A549 (cell line): ENCODE measurements at regions not wholly inside any gene's neighbourhood (a gene's known extent, or its start where the extent isn't known, plus 50 kb on each side); places are given as distances from the start of the nearest gene placed in this dataset.

ENCODE experiments used
- ATAC-seq, 2 experiments: fragments of 200-7000 bp in 1 of 2; fragments of >200 bp in 1 of 2; cut with Nextera tagmentation in 1 of 2; cut with Tn5 transposase in 1 of 2; 3 replicates each; pipeline versions ENCODE4 v1.8.0 to v1.9.1; 2018 to 2020; ENCODE audit warnings: mild to moderate bottlenecking in 1 of 2, moderate library complexity in 1 of 2
- CTCF ChIA-PET: fragments of 300-600 bp; sonication (Branson Sonifier 250); formaldehyde crosslinking; extraction: SDS; loops from one replicate; lab custom pipeline; 2021; ENCODE audit warnings: antibody characterized with exemption, inconsistent platforms; lab: Yijun Ruan, JAX
- POLR2A ChIA-PET: fragments of 350-600 bp; formaldehyde crosslinking; extraction: SDS; loops from one replicate; lab custom pipeline; 2021; ENCODE audit warnings: antibody characterized with exemption, inconsistent platforms; lab: Yijun Ruan, JAX
- DNase-seq, 2 experiments: peaks; one replicate each; pipeline versions ENCODE4 v3.0.0 to v3.0.0-alpha.2; 2011 to 2016; ENCODE audit warnings: low read depth in 1 of 2, low spot score in 1 of 2
- FAIRE-seq: peaks from 2 replicates; lab custom pipeline; 2011; peaks lifted over from hg19 to GRCh38; lab: Jason Lieb, UNC
- H3K27ac ChIP-seq, 2 experiments: fragments of >200 bp; sonication (Bioruptor Twin); formaldehyde crosslinking; 3 replicates each; pipeline ENCODE4 v1.5.1; 2016 to 2017
- H3K4me1 ChIP-seq: fragments of >200 bp; sonication (Bioruptor Twin); formaldehyde crosslinking; 3 replicates; pipeline ENCODE4 v1.6.1; 2016
- H3K4me2 ChIP-seq: fragments of >200 bp; sonication (Bioruptor Twin); formaldehyde crosslinking; 3 replicates; pipeline ENCODE4 v1.6.1; 2016
- H3K4me3 ChIP-seq: fragments of >200 bp; sonication (Bioruptor Twin); formaldehyde crosslinking; 3 replicates; pipeline ENCODE4 v1.5.1; 2016
- H3K9me3 ChIP-seq: fragments of >200 bp; sonication (Bioruptor Twin); formaldehyde crosslinking; 3 replicates; pipeline ENCODE4 v1.6.1; 2016
- ESRRA ChIP-seq: fragments of 150-350 bp; IDR thresholded peaks from 2 replicates; pipeline ENCODE4 v1.6.1; 2014; ENCODE audit warnings: mild to moderate bottlenecking, low read length, borderline replicate concordance
- FOSB ChIP-seq: fragments of 250-450 bp; sonication (Bioruptor Pico); IDR thresholded peaks from 2 replicates; pipeline ENCODE4 v1.5.0; 2020; ENCODE audit warnings: mild to moderate bottlenecking, moderate library complexity
- FOXS1 ChIP-seq: fragments of 250-450 bp; sonication (Bioruptor Pico); IDR thresholded peaks from 2 replicates; pipeline ENCODE4 v1.5.0; 2020; ENCODE audit warnings: mild to moderate bottlenecking, moderate library complexity
- GATA3 ChIP-seq: IDR thresholded peaks from 2 replicates; pipeline ENCODE4 v1.6.1; 2012; ENCODE audit warnings: borderline replicate concordance
- HEYL ChIP-seq: fragments of 250-450 bp; sonication (Bioruptor Pico); IDR thresholded peaks from 2 replicates; pipeline ENCODE4 v1.8.0; 2021; ENCODE audit warnings: mild to moderate bottlenecking, moderate library complexity
- HOXB5 ChIP-seq: fragments of 250-450 bp; sonication (Bioruptor Pico); IDR thresholded peaks from 2 replicates; pipeline ENCODE4 v1.5.0; 2020; ENCODE audit warnings: mild to moderate bottlenecking, moderate library complexity
- JUN ChIP-seq, 2 experiments: fragments of >200 bp; sonication (Bioruptor Twin); formaldehyde crosslinking; IDR thresholded peaks; 2 replicates in 1 of 2; 3 replicates in 1 of 2; pipeline ENCODE4 v1.6.1; 2016 to 2017
- MAZ ChIP-seq: fragments of 150-350 bp; IDR thresholded peaks from 2 replicates; pipeline ENCODE4 v1.6.1; 2014; ENCODE audit warnings: antibody characterized with exemption, low read depth, low read length, borderline replicate concordance
- NPAS2 ChIP-seq: fragments of 250-450 bp; sonication (Bioruptor Pico); IDR thresholded peaks from 2 replicates; pipeline ENCODE4 v1.8.0; 2022; ENCODE audit warnings: mild to moderate bottlenecking, moderate library complexity, borderline replicate concordance
- NR3C1 ChIP-seq: fragments of >200 bp; sonication (Bioruptor Twin); formaldehyde crosslinking; IDR thresholded peaks from 3 replicates; pipeline ENCODE4 v1.6.1; 2017
- POLR2AphosphoS2 ChIP-seq: conservative IDR thresholded peaks from 2 replicates; pipeline ENCODE4 v1.6.1; 2012; ENCODE audit warnings: low read length, improper control_type of control experiment, inconsistent platforms
- RAD21 ChIP-seq, 2 experiments: fragments of >200 bp in 1 of 2; sonication (Bioruptor Twin) in 1 of 2; formaldehyde crosslinking in 1 of 2; IDR thresholded peaks in 1 of 2; conservative IDR thresholded peaks in 1 of 2; 2 replicates in 1 of 2; 3 replicates in 1 of 2; pipeline ENCODE4 v1.6.1; 2012 to 2018; ENCODE audit warnings: inconsistent platforms in 1 of 2
- RARB ChIP-seq: fragments of 250-450 bp; sonication (Bioruptor Pico); IDR thresholded peaks from 2 replicates; pipeline ENCODE4 v1.8.0; 2021; ENCODE audit warnings: mild to moderate bottlenecking, moderate library complexity
- RFX5 ChIP-seq: fragments of 450-650 bp; IDR thresholded peaks from 2 replicates; pipeline ENCODE4 v1.7.1; 2014; ENCODE audit warnings: antibody characterized with exemption, mild to moderate bottlenecking, moderate library complexity
- SMC3 ChIP-seq: fragments of >200 bp; sonication (Bioruptor Twin); formaldehyde crosslinking; IDR thresholded peaks from 3 replicates; pipeline ENCODE4 v1.6.1; 2018; ENCODE audit warnings: inconsistent platforms
- ZC3H11A ChIP-seq: fragments of 450-650 bp; IDR thresholded peaks from 2 replicates; pipeline ENCODE4 v1.6.1; 2014; ENCODE audit warnings: antibody characterized with exemption, mild to moderate bottlenecking
- ZFP36 ChIP-seq: fragments of 450-650 bp; IDR thresholded peaks from 2 replicates; pipeline ENCODE4 v1.6.1; 2014; ENCODE audit warnings: borderline replicate concordance; ENCODE audit not compliant: partially characterized antibody
- WGBS: methylation state at CpG from one replicate; pipeline ENCODE4 v1.1.6; 2017; ENCODE audit errors: missing lambda C conversion rate; 5-methylcytosine and 5-hydroxymethylcytosine counted together
- TF ChIP-seq, protein P1 (sequence below): fragments of >200 bp; sonication (Bioruptor Twin); formaldehyde crosslinking; IDR thresholded peaks from 2 replicates; pipeline ENCODE4 v1.6.1; 2016
- TF ChIP-seq, protein P2 (sequence below): fragments of 450-650 bp; IDR thresholded peaks from 2 replicates; pipeline ENCODE4 v1.6.1; 2014; ENCODE audit warnings: antibody characterized with exemption
- TF ChIP-seq, protein P3 (sequence below): fragments of 150-350 bp; IDR thresholded peaks from 2 replicates; pipeline ENCODE4 v1.6.1; 2014; ENCODE audit warnings: low read depth, mild to moderate bottlenecking, low read length
- TF ChIP-seq, protein P4 (sequence below): IDR thresholded peaks from 2 replicates; pipeline ENCODE4 v1.6.1; 2012; ENCODE audit warnings: low read depth, borderline replicate concordance
- TF ChIP-seq, protein P5 (sequence below): fragments of 250-450 bp; sonication (Bioruptor Pico); IDR thresholded peaks from 2 replicates; pipeline ENCODE4 v1.5.0; 2021; ENCODE audit warnings: mild to moderate bottlenecking, moderate library complexity, borderline replicate concordance
- TF ChIP-seq, protein P6 (sequence below): fragments of >200 bp; sonication (Bioruptor Twin); formaldehyde crosslinking; IDR thresholded peaks from 3 replicates; pipeline ENCODE4 v1.6.1; 2016
- TF ChIP-seq, protein P7 (sequence below): fragments of >200 bp; sonication (Bioruptor Twin); formaldehyde crosslinking; IDR thresholded peaks from 3 replicates; pipeline ENCODE4 v1.5.1; 2016
- TF ChIP-seq, protein P8 (sequence below): IDR thresholded peaks from 2 replicates; pipeline ENCODE4 v1.6.1; 2012

DNA sequence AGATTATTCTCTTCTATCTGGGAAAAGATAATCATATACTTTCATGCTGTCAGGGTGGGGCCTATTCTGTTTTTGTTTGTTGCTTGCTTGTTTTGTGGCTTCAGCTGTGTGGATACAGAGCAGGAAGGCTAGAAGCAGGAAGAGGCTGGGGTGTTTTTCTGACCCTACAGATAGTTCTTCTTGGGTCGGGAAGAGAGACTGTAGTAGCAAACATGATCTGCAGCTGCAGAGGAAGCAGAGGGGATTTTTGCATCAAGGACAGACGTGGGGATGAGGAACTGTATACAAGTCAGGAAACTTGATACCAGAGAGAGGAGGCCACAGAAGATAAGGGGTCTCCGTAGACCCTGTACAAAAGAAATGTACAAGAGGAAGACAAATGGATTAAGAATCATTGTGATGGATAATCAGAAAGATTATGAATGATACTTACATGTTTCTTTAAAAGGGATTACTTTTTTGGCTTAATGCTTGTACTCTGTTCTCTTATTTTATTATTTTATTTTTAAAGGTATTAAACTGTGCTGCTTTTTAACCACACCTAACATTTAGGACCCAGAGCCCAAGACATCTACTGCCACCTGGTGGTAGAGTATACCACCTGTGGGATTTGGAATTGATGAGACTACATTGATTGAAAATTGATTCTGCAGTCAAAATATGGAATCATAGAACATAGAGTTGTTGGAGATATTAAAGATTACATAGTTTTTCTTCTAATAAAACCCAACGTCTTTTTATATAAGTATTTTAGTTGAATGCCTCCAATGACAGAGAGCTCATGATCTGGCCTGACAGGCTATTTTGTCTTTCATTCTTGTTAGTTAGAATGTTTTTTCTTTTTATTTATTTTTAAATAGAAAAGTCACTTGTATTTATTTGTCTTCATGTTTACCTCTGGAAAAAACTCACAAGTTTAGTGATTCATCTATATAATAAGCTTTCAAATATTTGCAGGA lies 87.3 kb upstream of the ROPN1 start:
- H3K9me3 ChIP-seq: no peaks in the 10 kb centered on the region
- H3K4me2 ChIP-seq: no peak overlapping the region
- FAIRE-seq: peak; percentile 56
- ATAC-seq: peak in 1 of 2 experiments; percentile 66; a peak in 3 of 6 replicates
- H3K4me3 ChIP-seq: no peak overlapping the region
- TF ChIP-seq, protein P1, sequence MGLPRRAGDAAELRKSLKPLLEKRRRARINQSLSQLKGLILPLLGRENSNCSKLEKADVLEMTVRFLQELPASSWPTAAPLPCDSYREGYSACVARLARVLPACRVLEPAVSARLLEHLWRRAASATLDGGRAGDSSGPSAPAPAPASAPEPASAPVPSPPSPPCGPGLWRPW: no peak
- TF ChIP-seq, protein P2, sequence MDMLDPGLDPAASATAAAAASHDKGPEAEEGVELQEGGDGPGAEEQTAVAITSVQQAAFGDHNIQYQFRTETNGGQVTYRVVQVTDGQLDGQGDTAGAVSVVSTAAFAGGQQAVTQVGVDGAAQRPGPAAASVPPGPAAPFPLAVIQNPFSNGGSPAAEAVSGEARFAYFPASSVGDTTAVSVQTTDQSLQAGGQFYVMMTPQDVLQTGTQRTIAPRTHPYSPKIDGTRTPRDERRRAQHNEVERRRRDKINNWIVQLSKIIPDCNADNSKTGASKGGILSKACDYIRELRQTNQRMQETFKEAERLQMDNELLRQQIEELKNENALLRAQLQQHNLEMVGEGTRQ: no peak
- TF ChIP-seq, protein P3, sequence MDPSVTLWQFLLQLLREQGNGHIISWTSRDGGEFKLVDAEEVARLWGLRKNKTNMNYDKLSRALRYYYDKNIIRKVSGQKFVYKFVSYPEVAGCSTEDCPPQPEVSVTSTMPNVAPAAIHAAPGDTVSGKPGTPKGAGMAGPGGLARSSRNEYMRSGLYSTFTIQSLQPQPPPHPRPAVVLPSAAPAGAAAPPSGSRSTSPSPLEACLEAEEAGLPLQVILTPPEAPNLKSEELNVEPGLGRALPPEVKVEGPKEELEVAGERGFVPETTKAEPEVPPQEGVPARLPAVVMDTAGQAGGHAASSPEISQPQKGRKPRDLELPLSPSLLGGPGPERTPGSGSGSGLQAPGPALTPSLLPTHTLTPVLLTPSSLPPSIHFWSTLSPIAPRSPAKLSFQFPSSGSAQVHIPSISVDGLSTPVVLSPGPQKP: no peak
- TF ChIP-seq NR3C1 (no peak), FOXS1 (CRISPR knock-in tag) (no peak), POLR2AphosphoS2 (no peak), GATA3 (no peak), ZFP36 (no peak), HEYL (no peak), RARB (CRISPR knock-in tag) (no peak), ZC3H11A (no peak), NPAS2 (CRISPR knock-in tag) (no peak), FOSB (CRISPR knock-in tag) (no peak), RFX5 (no peak), HOXB5 (CRISPR knock-in tag) (no peak), RAD21 (conservative IDR thresholded peaks at IDR 0.05 in 1 of 2, IDR thresholded peaks at IDR 0.05 in 1 of 2) (peak; percentile 78 to 80), JUN (IDR thresholded peaks at IDR 0.05) (no peak), SMC3 (peak; percentile 82), ESRRA (no peak), MAZ (no peak)
- TF ChIP-seq, protein P4, sequence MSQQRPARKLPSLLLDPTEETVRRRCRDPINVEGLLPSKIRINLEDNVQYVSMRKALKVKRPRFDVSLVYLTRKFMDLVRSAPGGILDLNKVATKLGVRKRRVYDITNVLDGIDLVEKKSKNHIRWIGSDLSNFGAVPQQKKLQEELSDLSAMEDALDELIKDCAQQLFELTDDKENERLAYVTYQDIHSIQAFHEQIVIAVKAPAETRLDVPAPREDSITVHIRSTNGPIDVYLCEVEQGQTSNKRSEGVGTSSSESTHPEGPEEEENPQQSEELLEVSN: no peak
- TF ChIP-seq, protein P5, sequence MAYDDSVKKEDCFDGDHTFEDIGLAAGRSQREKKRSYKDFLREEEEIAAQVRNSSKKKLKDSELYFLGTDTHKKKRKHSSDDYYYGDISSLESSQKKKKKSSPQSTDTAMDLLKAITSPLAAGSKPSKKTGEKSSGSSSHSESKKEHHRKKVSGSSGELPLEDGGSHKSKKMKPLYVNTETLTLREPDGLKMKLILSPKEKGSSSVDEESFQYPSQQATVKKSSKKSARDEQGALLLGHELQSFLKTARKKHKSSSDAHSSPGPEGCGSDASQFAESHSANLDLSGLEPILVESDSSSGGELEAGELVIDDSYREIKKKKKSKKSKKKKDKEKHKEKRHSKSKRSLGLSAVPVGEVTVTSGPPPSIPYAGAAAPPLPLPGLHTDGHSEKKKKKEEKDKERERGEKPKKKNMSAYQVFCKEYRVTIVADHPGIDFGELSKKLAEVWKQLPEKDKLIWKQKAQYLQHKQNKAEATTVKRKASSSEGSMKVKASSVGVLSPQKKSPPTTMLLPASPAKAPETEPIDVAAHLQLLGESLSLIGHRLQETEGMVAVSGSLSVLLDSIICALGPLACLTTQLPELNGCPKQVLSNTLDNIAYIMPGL: no peak
- TF ChIP-seq, protein P6, sequence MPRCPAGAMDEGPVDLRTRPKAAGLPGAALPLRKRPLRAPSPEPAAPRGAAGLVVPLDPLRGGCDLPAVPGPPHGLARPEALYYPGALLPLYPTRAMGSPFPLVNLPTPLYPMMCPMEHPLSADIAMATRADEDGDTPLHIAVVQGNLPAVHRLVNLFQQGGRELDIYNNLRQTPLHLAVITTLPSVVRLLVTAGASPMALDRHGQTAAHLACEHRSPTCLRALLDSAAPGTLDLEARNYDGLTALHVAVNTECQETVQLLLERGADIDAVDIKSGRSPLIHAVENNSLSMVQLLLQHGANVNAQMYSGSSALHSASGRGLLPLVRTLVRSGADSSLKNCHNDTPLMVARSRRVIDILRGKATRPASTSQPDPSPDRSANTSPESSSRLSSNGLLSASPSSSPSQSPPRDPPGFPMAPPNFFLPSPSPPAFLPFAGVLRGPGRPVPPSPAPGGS: no peak
- TF ChIP-seq, protein P7, sequence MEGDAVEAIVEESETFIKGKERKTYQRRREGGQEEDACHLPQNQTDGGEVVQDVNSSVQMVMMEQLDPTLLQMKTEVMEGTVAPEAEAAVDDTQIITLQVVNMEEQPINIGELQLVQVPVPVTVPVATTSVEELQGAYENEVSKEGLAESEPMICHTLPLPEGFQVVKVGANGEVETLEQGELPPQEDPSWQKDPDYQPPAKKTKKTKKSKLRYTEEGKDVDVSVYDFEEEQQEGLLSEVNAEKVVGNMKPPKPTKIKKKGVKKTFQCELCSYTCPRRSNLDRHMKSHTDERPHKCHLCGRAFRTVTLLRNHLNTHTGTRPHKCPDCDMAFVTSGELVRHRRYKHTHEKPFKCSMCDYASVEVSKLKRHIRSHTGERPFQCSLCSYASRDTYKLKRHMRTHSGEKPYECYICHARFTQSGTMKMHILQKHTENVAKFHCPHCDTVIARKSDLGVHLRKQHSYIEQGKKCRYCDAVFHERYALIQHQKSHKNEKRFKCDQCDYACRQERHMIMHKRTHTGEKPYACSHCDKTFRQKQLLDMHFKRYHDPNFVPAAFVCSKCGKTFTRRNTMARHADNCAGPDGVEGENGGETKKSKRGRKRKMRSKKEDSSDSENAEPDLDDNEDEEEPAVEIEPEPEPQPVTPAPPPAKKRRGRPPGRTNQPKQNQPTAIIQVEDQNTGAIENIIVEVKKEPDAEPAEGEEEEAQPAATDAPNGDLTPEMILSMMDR: peak; percentile 90
- TF ChIP-seq, protein P8, sequence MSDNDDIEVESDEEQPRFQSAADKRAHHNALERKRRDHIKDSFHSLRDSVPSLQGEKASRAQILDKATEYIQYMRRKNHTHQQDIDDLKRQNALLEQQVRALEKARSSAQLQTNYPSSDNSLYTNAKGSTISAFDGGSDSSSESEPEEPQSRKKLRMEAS: no peak
- ChIA-PET POLR2A (no interaction called here), CTCF (interaction anchor here (0.7 to 3.3 kb wide), 27 partner anchors 9 to 471 kb away, joined by 3 to 23 read pairs (median 4); partner anchors contain the start of gene KALRN)
- H3K4me1 ChIP-seq: no peaks in the 10 kb centered on the region
- no peak overlapping the region for H3K27ac ChIP-seq
- DNase-seq: peak; percentile 19 to 35
- WGBS: 39% methylated on average over 4 of the region's 4 CpGs
